ENCODE measurements at regions not wholly inside any gene's neighbourhood (a gene's known extent, or its start where the extent isn't known, plus 50 kb on each side); places are given as distances from the start of the nearest gene placed in this dataset.

GRCh38 chr9:11471321-11471720 lies 858.5 kb upstream of the PTPRD start:
- TF ChIP-seq RCOR1 (IDR thresholded peaks at IDR 0.05; ENCODE audit: insufficient replicate concordance, low read length) (no peak), CTCF (conservative IDR thresholded peaks at IDR 0.05; ENCODE audit: low read depth, low read length) (no peak), CEBPB (IDR thresholded peaks at IDR 0.05; ENCODE audit: low read depth, low read length) (no peak), FOS (IDR thresholded peaks at IDR 0.05; ENCODE audit: low read depth, low read length) (no peak), POLR2A (IDR thresholded peaks at IDR 0.05; ENCODE audit: low read depth, low read length) (no peak)
- TF ChIP-seq, protein P1, sequence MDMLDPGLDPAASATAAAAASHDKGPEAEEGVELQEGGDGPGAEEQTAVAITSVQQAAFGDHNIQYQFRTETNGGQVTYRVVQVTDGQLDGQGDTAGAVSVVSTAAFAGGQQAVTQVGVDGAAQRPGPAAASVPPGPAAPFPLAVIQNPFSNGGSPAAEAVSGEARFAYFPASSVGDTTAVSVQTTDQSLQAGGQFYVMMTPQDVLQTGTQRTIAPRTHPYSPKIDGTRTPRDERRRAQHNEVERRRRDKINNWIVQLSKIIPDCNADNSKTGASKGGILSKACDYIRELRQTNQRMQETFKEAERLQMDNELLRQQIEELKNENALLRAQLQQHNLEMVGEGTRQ (IDR thresholded peaks at IDR 0.05; ENCODE audit: low read depth, low read length): no peak

Measured in IMR-90 (cell line).